Activated naive CD4-positive, alpha-beta T cell treated with anti-CD3 and anti-CD28 coated beads, Interleukin-2, amount 50 U/mL, for 72 hours (primary cell): ENCODE measurements at regions not wholly inside any gene's neighbourhood (a gene's known extent, or its start where the extent isn't known, plus 50 kb on each side); places are given as distances from the start of the nearest gene placed in this dataset.
A peak's percentile ranks its signal among the peaks of the same experiment; 100 is the strongest.
"Not testable (repeated sequence)": the region's sequence is repeated elsewhere in the genome, so short reads cannot be mapped to it uniquely, and the experiment has no call there.

Source experiments
- ATAC-seq, 2 donors: fragments of 150-1000 bp; cut with Tn5 transposase; 2 replicates each; pipeline ENCODE4 v1.10.0; 2021; ENCODE audit warnings: mild to moderate bottlenecking in 2 of 2, moderate library complexity in 2 of 2
- DNase-seq, 2 donors: peaks; one replicate each; pipeline ENCODE4 v3.0.0; 2021 to 2022; ENCODE audit warnings: low spot score in 2 of 2
- H3K27ac Mint-ChIP-seq, 2 donors: one replicate each; pipeline ENCODE4 v1.8.0; 2022; ENCODE audit warnings: mild to moderate bottlenecking in 2 of 2, mixed read lengths in 2 of 2
- H3K36me3 Mint-ChIP-seq, 2 donors: one replicate each; pipeline ENCODE4 v1.8.0; 2022; ENCODE audit warnings: mixed read lengths in 2 of 2
- H3K9me3 Mint-ChIP-seq, 2 donors: one replicate each; pipeline ENCODE4 v1.8.0; 2022; ENCODE audit warnings: mixed read lengths in 2 of 2

DNA sequence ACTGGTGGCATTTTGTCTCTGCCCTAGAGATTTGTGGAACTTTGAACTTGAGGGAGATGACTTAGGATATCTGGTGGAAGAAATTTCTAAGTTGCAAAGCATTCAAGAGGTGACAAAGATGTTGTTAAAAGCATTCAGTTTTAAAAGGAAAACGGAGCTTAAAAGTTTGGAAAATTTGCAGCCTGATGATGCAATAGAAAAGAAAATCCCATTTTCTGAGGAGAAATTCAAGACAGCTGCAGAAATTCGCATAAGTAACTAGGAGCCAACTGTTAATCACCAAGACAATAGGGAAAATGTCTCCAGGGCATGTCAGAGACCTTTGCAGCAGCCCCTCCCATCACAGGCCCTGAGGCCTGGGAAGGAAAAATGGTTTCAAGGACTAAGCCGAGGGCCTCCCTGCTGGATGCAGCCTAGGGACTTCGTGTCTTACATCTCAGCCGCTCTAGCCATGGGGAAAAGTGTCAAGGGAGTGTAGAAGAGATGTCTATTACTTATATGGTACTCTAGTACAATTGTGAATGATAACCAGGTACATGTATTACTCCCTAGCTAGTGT is 663.0 kb upstream of the CBLB start:
- H3K9me3 Mint-ChIP-seq, result peaks cover 20 to 38% of the 10 kb centered on the region in 2 donors
- ATAC-seq, DNase-seq, H3K27ac Mint-ChIP-seq: not testable (repeated sequence)
- peaks cover 28 to 65% of the 10 kb centered on the region in 2 donors for H3K36me3 Mint-ChIP-seq

GRCh38 chr3:106533093-106533787 is 664.4 kb upstream of the CBLB start:
- peak overlapping the region in 1 of 2 donors; percentile 62 for H3K27ac Mint-ChIP-seq
- ATAC-seq, result no peak
- H3K9me3 Mint-ChIP-seq, result peaks cover 17 to 37% of the 10 kb centered on the region in 2 donors
- H3K36me3 Mint-ChIP-seq, result peaks cover 24 to 67% of the 10 kb centered on the region in 2 donors
- no peak for DNase-seq

DNA sequence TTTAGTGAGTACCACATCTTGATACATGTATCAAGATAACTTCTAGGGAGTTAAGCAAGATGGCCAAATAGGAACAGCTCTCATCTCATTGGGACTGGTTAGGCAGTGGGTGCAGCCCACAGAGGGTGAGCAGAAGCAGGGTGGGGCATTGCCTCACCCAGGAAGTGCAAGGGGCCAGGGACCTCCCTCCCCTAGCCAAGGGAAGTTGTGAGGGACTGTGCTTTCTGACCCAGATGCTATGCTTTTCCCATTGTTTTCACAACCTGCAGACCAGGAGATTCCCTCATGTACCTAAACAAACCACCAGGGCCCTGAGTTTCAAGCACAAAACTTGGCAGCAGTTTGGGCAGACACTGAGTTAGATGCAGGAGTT is 665.0 kb upstream of the CBLB start:
- H3K36me3 Mint-ChIP-seq, result peaks cover 24 to 73% of the 10 kb centered on the region in 2 donors

GRCh38 chr3:106534206-106534605 is 665.4 kb upstream of the CBLB start:
- Mint-ChIP-seq H3K27ac (peak overlapping the region; percentile 51 to 62), H3K36me3 (peaks cover 24 to 77% of the 10 kb centered on the region in 2 donors), H3K9me3 (peaks cover 17 to 43% of the 10 kb centered on the region in 2 donors)
- DNase-seq (peak; percentile 18 to 72), ATAC-seq (peak; percentile 88 to 100)

More for the DNA sequence above, 665.0 kb upstream of the CBLB start:
- ATAC-seq (peak in 1 of 2 donors; percentile 4), DNase-seq (no peak)
- Mint-ChIP-seq H3K27ac (peak overlapping the region in 1 of 2 donors; percentile 62), H3K9me3 (peaks cover 17 to 43% of the 10 kb centered on the region in 2 donors)

DNA sequence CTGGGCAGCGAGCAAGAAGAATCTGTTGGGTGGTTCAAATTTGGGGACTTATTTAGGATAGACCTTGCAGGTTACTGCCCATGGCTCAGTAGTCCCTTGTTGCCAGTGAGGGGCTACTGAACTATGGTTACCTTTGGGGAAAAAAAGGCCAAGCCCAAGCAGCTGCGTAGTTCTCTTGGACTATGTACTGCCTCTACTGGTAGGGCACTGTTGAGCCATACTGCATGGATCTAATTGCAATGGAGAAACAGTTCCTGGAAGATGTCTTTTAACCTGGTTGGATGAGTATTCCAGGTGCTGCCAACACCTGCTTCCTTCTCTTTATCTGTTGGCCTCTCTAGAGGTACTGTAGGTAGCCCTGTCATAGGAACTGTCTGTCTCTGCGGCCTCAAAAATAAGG is 671.9 kb upstream of the CBLB start:
- no peak overlapping the region for H3K27ac Mint-ChIP-seq
- ATAC-seq, result no peak
- H3K9me3 Mint-ChIP-seq, result peaks cover 8 to 31% of the 10 kb centered on the region in 2 donors

DNA sequence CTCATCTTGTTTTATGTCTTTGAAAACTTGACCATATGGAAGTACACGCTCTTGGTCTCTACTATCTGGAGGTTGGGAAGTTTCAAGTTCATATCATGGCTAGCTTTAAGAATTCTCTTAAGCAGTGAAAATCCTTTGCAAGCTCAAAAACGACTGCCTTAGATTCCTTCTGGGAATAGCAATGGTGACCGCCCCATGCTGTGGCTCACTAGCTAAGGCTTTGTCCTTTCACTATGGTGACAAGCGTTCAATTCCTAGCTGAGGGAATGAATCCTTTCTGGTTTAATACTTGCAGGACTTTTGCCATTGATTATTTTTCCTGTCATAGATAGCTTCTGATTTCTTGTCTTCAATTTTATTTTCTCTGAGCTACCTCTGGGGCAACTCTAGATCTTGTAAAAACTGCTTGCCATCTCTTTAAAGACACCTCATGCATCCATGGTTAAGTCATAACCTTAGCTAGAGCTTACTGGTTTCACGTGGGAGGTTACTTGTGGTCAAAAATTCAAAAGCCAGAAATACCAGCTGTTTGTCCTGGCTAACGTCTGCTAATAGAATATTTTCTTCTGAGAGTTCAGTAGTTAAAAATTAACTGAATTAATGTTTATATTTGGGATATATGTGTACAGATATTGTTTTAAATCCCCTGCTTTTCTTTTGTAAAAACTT is 673.4 kb upstream of the CBLB start:
- no peak for DNase-seq
- peaks cover 7 to 29% of the 10 kb centered on the region in 2 donors for H3K9me3 Mint-ChIP-seq
- ATAC-seq, result no peak
- no peak overlapping the region for H3K27ac Mint-ChIP-seq
- H3K36me3 Mint-ChIP-seq, result peaks cover 6 to 58% of the 10 kb centered on the region in 2 donors

More for the DNA sequence above, 671.9 kb upstream of the CBLB start:
- H3K36me3 Mint-ChIP-seq, result peaks cover 12 to 58% of the 10 kb centered on the region in 2 donors
- DNase-seq, result no peak

DNA sequence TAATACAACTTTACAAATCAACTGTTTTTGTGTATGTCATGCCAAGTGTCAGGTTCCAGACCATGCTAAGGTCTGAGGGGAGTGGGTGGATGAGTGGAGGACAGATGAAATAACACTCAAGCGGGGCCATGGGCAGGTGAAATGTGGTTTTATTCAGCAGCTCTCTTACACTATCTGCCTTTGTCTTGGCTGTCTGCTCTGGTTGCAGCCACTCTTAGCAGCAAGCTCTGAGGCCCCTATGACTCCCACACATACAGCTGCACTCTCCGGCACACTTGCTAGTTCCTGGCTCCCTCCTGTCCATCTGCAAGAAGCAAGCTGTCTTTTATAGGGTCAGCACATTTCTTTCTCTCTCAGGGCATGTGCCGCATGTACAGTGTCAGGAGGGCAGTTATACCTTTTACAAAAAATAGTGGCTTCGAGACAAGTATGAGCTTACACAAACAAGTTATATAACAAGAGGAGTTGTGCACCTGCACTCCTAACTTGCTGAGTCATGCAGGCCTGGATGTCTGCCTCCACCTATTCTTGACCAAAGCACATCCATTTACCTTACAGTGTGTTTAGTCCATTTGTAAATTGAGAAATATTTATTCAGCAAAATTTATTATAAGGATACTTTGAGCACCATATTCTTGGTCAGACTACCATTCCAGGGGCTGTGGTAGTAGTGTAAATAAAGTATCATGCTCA is 683.7 kb upstream of the CBLB start:
- DNase-seq, result no peak
- no peak for ATAC-seq
- H3K27ac Mint-ChIP-seq, result no peak overlapping the region
- H3K9me3 Mint-ChIP-seq, result peaks cover 5 to 11% of the 10 kb centered on the region in 2 donors
- peaks cover 0 to 11% of the 10 kb centered on the region in 2 donors for H3K36me3 Mint-ChIP-seq

- Mint-ChIP-seq H3K27ac (no peak overlapping the region), H3K36me3 (no peaks in the 10 kb centered on the region), H3K9me3 (peaks cover 0 to 3% of the 10 kb centered on the region in 2 donors)
- no peak for DNase-seq
- peak in 1 of 2 donors; percentile 32 for ATAC-seq
Observed at GRCh38 chr3:106560451-106560966, 691.7 kb upstream of the CBLB start.

DNA sequence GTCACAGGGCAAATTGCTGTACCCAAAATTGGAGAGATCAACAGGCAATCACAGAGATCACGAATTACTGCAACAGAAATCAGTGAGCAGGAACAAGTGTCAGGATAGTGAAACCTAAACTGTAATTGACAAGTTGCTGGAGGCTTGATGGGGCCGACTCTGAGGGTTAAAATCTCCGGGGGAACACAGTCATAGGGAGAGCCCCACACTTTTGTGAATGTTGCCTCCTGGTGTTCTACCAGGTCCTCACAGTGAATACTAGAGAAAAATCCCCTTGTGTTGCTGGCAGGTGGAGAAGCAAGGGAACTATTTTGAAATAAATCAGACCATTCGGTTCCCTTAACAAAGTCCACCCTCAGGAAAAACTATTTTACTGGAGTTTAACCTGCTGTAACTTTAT is 697.5 kb upstream of the CBLB start:
- ATAC-seq, result peak; percentile 58 to 69
- H3K27ac Mint-ChIP-seq, result peak overlapping the region in 1 of 2 donors; percentile 23
- no peak for DNase-seq
- H3K36me3 Mint-ChIP-seq, result no peaks in the 10 kb centered on the region
- no peaks in the 10 kb centered on the region for H3K9me3 Mint-ChIP-seq

GRCh38 chr3:106570426-106570825 is 701.6 kb upstream of the CBLB start:
- no peaks in the 10 kb centered on the region for H3K36me3 Mint-ChIP-seq
- DNase-seq, result no peak
- no peak overlapping the region for H3K27ac Mint-ChIP-seq
- ATAC-seq, result no peak
- no peaks in the 10 kb centered on the region for H3K9me3 Mint-ChIP-seq

- ATAC-seq (no peak), DNase-seq (no peak)
- Mint-ChIP-seq H3K27ac (no peak overlapping the region), H3K36me3 (no peaks in the 10 kb centered on the region), H3K9me3 (peaks cover 0 to 4% of the 10 kb centered on the region in 2 donors)
Observed at GRCh38 chr3:106573605-106574004, 704.8 kb upstream of the CBLB start.

DNA sequence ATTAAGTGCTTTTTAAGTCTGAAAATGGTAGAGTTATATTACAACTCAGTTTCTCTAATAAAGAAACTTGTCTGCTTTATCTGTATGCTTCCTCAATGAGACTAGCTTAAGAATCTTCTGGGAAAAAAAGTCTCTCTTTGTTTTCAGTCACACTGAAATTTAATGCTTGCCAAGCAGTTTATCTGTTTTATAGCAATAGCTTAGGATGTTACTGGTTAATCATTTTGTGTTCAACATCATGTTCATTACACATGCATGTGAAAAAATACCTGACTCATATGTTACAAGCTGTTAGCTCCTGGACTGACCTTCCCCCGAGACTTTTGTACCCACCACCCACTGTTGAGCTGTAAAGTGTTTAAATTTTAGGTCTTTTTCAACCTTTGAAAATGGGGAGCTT is 706.2 kb upstream of the CBLB start:
- no peak for DNase-seq
- ATAC-seq, result no peak
- H3K36me3 Mint-ChIP-seq, result peaks cover 0 to 3% of the 10 kb centered on the region in 2 donors
- peaks cover 0 to 8% of the 10 kb centered on the region in 2 donors for H3K9me3 Mint-ChIP-seq
- no peak overlapping the region for H3K27ac Mint-ChIP-seq

- peaks cover 0 to 8% of the 10 kb centered on the region in 2 donors for H3K9me3 Mint-ChIP-seq
- H3K27ac Mint-ChIP-seq, result no peak overlapping the region
- ATAC-seq, result no peak
Observed at GRCh38 chr3:106577241-106577640, 708.4 kb upstream of the CBLB start.

DNA sequence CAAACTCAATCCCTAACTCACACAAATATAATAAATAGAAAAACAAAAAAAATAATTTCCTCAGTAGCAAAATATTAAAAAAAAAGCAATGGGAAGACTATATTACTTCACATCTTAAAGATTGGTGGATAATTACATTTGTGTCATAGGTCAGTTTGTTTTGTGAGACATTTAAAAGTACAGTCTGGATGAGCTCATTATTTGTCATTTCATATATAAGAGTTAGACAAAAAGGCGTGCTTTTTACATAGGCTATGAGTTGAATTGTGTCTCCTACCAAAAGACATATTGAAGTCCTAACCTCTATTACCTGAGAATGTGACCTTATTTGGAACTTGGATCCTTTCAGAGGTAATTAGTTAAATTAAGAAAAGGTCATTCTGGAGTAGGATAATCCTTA is 710.1 kb upstream of the CBLB start:
- ATAC-seq, result no peak
- H3K27ac Mint-ChIP-seq, result no peak overlapping the region
- peaks cover 0 to 8% of the 10 kb centered on the region in 2 donors for H3K9me3 Mint-ChIP-seq

More at GRCh38 chr3:106577241-106577640, 708.4 kb upstream of the CBLB start:
- H3K36me3 Mint-ChIP-seq, result peaks cover 0 to 4% of the 10 kb centered on the region in 2 donors
- DNase-seq, result no peak

DNA sequence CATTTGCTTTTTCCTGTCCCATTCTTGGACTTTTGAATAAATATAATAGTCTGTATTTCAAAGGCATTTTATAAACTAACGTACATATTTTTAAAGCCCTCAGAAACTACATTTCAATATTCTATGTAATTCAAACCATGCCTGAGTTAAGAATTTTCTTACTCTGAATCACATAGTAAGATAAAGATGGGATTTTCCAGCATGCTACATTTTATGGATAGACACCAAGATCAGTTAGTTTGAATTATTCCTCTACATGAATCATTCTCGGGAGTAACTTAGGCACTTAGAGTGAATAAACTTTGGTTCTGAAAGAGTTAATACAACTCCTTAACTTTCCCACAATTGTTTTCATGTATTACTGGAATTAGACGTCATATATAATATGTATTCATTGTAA is 713.3 kb upstream of the CBLB start:
- DNase-seq, result no peak
- Mint-ChIP-seq H3K36me3 (peaks cover 0 to 4% of the 10 kb centered on the region in 2 donors), H3K9me3 (peaks cover 0 to 4% of the 10 kb centered on the region in 2 donors), H3K27ac (no peak overlapping the region)
- ATAC-seq, result no peak

More for the DNA sequence above, 710.1 kb upstream of the CBLB start:
- H3K36me3 Mint-ChIP-seq, result peaks cover 0 to 4% of the 10 kb centered on the region in 2 donors
- no peak for DNase-seq

DNA sequence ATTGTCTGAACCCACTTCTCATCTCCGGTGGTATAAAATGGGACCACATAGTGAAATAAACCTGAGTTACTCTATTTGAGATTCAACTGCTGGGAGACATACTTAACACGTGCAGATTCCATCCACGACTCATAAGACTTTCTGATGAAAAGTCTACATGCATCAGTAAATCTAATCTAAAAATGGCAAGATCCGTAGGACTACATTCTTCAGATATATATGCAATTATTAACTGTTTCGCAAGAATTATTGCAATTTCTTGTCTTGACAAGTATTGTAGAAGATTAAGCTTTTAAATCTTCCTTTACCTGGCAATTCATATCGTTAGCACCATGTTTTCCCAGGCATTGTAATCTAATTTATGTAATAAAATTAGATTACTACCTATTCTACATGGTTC is 718.7 kb upstream of the CBLB start:
- ATAC-seq (no peak), DNase-seq (no peak)
- H3K9me3 Mint-ChIP-seq, result no peaks in the 10 kb centered on the region

More for the DNA sequence above, 718.7 kb upstream of the CBLB start:
- H3K27ac Mint-ChIP-seq, result no peak overlapping the region
- H3K36me3 Mint-ChIP-seq, result peaks cover 0 to 4% of the 10 kb centered on the region in 2 donors
